Nephron progenitor cell (in vitro differentiated cells): ENCODE measurements at regions not wholly inside any gene's neighbourhood (a gene's known extent, or its start where the extent isn't known, plus 50 kb on each side); places are given as distances from the start of the nearest gene placed in this dataset.

Source experiments
- DNase-seq: peaks from one replicate; pipeline ENCODE4 v3.0.0; 2021
- H3K27ac Mint-ChIP-seq: 2 replicates; pipeline ENCODE4 v1.8.0; 2021; ENCODE audit warnings: mild to moderate bottlenecking, moderate library complexity, mixed read lengths
- H3K27me3 Mint-ChIP-seq: 2 replicates; pipeline ENCODE4 v1.8.0; 2021; ENCODE audit warnings: mild to moderate bottlenecking, low read depth, mixed read lengths; ENCODE audit not compliant: poor library complexity
- H3K36me3 Mint-ChIP-seq: 2 replicates; pipeline ENCODE4 v1.8.0; 2021; ENCODE audit warnings: low read depth, mixed read lengths
- H3K4me1 Mint-ChIP-seq: 2 replicates; pipeline ENCODE4 v1.8.0; 2021; ENCODE audit warnings: mixed read lengths
- H3K4me3 Mint-ChIP-seq: 2 replicates; pipeline ENCODE4 v1.8.0; 2021; ENCODE audit warnings: mild to moderate bottlenecking, moderate library complexity, mixed read lengths
- H3K9me3 Mint-ChIP-seq: 2 replicates; pipeline ENCODE4 v1.8.0; 2021; ENCODE audit warnings: mild to moderate bottlenecking, moderate library complexity, mixed read lengths
- TF ChIP-seq, protein P1 (sequence below): fragments of 200-600 bp; sonication (generic); IDR thresholded peaks from 2 replicates; pipeline ENCODE4 v1.5.0; 2021; ENCODE audit warnings: antibody characterized with exemption

DNA sequence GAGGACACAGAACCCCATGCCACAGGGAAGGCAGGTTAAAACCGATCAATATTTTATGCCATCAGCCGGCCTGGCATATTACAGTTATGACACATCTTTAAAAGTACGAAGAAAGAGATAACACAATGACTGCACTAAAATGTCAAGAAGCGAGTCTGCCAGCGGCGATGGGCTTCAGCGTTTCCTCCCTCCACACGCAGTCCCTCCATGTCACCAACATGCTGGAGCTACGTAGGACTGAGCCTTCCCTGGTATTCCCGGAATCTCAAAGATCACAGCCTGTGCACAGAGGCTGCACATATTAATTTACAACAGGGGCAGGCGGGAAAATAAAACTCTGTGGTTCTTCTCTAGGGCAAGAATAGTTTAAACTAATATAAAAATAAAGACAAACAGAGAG is 257.7 kb downstream of the IRX1 start:
- Mint-ChIP-seq H3K27ac (no peak overlapping the region), H3K9me3 (no peaks in the 10 kb centered on the region), H3K27me3 (peaks cover 10% of the 10 kb centered on the region), H3K36me3 (no peaks in the 10 kb centered on the region), H3K4me3 (no peak overlapping the region), H3K4me1 (peaks cover 40% of the 10 kb centered on the region)
- TF ChIP-seq, protein P1, sequence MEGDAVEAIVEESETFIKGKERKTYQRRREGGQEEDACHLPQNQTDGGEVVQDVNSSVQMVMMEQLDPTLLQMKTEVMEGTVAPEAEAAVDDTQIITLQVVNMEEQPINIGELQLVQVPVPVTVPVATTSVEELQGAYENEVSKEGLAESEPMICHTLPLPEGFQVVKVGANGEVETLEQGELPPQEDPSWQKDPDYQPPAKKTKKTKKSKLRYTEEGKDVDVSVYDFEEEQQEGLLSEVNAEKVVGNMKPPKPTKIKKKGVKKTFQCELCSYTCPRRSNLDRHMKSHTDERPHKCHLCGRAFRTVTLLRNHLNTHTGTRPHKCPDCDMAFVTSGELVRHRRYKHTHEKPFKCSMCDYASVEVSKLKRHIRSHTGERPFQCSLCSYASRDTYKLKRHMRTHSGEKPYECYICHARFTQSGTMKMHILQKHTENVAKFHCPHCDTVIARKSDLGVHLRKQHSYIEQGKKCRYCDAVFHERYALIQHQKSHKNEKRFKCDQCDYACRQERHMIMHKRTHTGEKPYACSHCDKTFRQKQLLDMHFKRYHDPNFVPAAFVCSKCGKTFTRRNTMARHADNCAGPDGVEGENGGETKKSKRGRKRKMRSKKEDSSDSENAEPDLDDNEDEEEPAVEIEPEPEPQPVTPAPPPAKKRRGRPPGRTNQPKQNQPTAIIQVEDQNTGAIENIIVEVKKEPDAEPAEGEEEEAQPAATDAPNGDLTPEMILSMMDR, result no peak
- no peak for DNase-seq

DNA sequence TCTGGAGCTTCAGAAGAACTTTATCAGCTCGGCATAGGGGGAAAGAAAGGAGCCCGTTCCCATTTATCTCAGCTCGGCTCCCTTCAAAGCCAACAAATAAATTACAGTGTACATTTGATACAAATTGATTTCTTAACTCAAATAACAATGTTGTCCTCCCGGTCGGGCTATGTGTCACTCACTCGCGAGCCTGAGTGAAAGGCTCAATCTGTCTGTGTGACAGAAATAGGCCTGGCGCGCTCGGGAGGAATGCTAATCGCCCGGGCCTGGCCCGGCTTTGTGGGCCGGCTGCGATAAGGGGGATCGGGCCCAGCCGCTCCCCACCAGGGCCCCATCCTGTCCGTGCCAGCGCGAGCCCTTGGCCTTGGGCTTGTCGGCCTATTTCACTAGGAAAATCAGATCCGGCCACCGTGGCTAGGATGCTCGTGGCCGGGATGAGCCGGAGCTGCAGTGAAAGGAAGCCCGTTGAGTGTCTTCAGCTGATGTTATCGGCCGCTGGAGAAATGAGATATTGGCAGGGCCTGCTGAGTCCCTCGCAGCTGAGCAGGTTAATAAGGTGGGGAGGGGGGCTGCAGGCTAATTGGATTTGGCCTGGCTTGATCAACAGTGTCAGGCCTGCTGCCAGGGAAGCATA is 258.7 kb downstream of the IRX1 start:
- Mint-ChIP-seq H3K27ac (no peak overlapping the region), H3K36me3 (no peaks in the 10 kb centered on the region), H3K9me3 (no peaks in the 10 kb centered on the region), H3K4me3 (no peak overlapping the region), H3K27me3 (peaks cover 10% of the 10 kb centered on the region), H3K4me1 (peaks cover 45% of the 10 kb centered on the region)
- TF ChIP-seq, protein P1, result no peak
- no peak for DNase-seq

DNA sequence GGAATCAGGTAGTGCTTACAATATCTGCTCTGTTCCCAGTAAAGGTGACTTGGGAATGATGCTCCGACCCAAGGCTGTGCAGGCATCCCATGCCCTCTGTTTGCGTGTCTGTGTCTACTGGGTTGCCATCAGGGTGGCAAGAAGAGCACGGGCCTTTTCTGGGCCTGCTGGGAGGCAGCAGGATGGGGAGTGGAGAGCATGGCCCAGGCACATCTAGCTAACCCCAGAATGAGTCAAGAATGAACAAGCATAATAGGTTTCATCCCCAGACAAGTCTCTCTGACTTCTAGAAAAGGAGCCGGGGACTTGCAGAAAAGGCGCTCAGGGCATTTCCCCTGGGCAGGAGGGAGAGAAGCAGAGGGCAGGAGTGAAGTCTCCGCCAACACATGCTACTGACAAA is 260.4 kb downstream of the IRX1 start:
- Mint-ChIP-seq H3K4me1 (peaks cover 51% of the 10 kb centered on the region), H3K9me3 (no peaks in the 10 kb centered on the region), H3K4me3 (no peak overlapping the region), H3K27ac (no peak overlapping the region), H3K36me3 (no peaks in the 10 kb centered on the region), H3K27me3 (peaks cover 10% of the 10 kb centered on the region)
- TF ChIP-seq, protein P1, result no peak
- DNase-seq, result no peak

DNA sequence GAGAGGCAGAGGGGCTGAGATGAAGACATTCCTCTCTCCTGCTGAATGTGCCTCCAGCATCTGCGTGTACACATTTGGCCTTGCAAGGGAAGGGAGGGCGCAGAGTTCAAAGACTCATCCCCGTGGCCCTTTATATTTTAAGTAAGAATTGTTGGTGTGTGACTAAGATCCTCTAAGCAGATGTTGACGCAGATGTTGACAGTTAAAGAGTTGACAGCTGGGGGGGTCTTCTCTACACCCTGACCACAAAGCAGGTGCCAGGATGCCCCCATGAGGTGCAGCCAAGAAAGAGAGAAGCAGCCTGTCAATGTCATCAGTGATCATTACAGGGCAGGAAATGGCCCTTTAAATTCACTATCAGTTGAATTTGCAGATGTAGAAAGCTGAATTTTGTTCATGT is 262.9 kb downstream of the IRX1 start:
- H3K27ac Mint-ChIP-seq, result no peak overlapping the region
- peaks cover 7% of the 10 kb centered on the region for H3K9me3 Mint-ChIP-seq
- no peaks in the 10 kb centered on the region for H3K36me3 Mint-ChIP-seq
- peaks cover 8% of the 10 kb centered on the region for H3K27me3 Mint-ChIP-seq
- no peak for DNase-seq
- TF ChIP-seq, protein P1, result no peak
- H3K4me3 Mint-ChIP-seq, result no peak overlapping the region
- H3K4me1 Mint-ChIP-seq, result peaks cover 35% of the 10 kb centered on the region

DNA sequence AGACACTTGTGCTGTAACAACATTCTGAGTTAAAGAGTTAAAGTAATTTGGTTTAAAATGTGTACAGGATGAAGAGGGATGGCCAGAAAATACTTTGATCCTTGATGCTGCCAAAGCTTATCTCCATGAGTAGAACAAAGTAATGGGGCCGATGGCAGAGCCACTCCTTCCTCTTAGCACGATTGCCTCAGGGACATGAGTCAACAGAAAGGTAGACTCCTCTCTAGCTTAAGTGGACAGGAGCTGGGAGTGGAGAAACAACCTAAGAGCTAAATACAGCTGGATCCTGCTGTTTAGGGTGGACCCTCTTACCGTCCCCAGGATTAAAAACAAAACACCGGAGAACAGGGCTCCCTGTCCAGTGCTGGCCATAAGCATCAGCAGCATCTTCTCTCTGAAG is 267.3 kb downstream of the IRX1 start:
- Mint-ChIP-seq H3K9me3 (peaks cover 7% of the 10 kb centered on the region), H3K4me1 (peaks cover 19% of the 10 kb centered on the region)

DNA sequence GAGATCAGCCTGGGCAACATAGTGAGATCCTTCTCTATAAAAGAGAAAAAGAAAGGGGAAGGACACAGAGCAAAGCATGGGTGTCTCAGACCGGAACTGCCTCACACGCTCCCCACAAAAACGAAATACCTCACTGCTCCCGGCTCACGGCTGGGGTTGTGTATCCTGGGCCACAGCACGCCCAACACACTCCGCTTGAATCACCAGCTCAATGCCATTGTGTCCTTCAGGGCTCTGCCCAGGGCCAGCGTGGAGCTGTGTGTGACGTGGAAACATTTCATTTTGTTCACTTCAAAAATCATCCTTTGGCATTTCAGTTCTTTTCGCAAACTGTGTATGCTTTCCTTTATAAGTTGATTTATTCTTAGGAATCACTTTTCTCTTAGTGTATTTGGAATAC is 279.5 kb downstream of the IRX1 start:
- DNase-seq, result no peak
- peaks cover 23% of the 10 kb centered on the region for H3K9me3 Mint-ChIP-seq

More for the DNA sequence above, 267.3 kb downstream of the IRX1 start:
- TF ChIP-seq, protein P1, result no peak
- DNase-seq, result no peak
- no peak overlapping the region for H3K27ac Mint-ChIP-seq
- H3K27me3 Mint-ChIP-seq, result peaks cover 21% of the 10 kb centered on the region
- H3K4me3 Mint-ChIP-seq, result no peak overlapping the region
- H3K36me3 Mint-ChIP-seq, result no peaks in the 10 kb centered on the region

More for the DNA sequence above, 279.5 kb downstream of the IRX1 start:
- no peaks in the 10 kb centered on the region for H3K36me3 Mint-ChIP-seq
- H3K4me3 Mint-ChIP-seq, result no peak overlapping the region
- TF ChIP-seq, protein P1, result no peak
- no peaks in the 10 kb centered on the region for H3K27me3 Mint-ChIP-seq
- H3K27ac Mint-ChIP-seq, result no peak overlapping the region
- H3K4me1 Mint-ChIP-seq, result peaks cover 10% of the 10 kb centered on the region
